LNCAP (cell line): ENCODE measurements at regions not wholly inside any gene's neighbourhood (a gene's known extent, or its start where the extent isn't known, plus 50 kb on each side); places are given as distances from the start of the nearest gene placed in this dataset.

Source experiments
- CTCF ChIP-seq: fragments of 450-650 bp; IDR thresholded peaks from 2 replicates; pipeline ENCODE4 v1.5.1; 2017; ENCODE audit warnings: mild to moderate bottlenecking

- no peak for TF ChIP-seq CTCF
These were observed 89.9 kb downstream of the GLI2 start for GRCh38 chr2:120825370-120826259.

- no peak for TF ChIP-seq CTCF
These were observed 90.6 kb downstream of the GLI2 start for GRCh38 chr2:120826260-120826648.

GRCh38 chr2:120826716-120827410, 91.2 kb downstream of the GLI2 start:
- TF ChIP-seq CTCF, result no peak

GRCh38 chr2:120828066-120828465, 92.4 kb downstream of the GLI2 start:
- TF ChIP-seq CTCF, result no peak

- TF ChIP-seq CTCF, result no peak
These were observed 93.4 kb downstream of the GLI2 start for GRCh38 chr2:120828829-120829632.

- TF ChIP-seq CTCF, result no peak
These were observed 94.0 kb downstream of the GLI2 start for GRCh38 chr2:120829633-120830025.

- no peak for TF ChIP-seq CTCF
These were observed 94.6 kb downstream of the GLI2 start for GRCh38 chr2:120830096-120830830.
